HG03571 (cell line): ENCODE measurements at regions not wholly inside any gene's neighbourhood (a gene's known extent, or its start where the extent isn't known, plus 50 kb on each side); places are given as distances from the start of the nearest gene placed in this dataset.
A peak's percentile ranks its signal among the peaks of the same experiment; 100 is the strongest.
"Not testable (repeated sequence)": the region's sequence is repeated elsewhere in the genome, so short reads cannot be mapped to it uniquely, and the experiment has no call there.

ENCODE experiments used
- ATAC-seq: cut with Tn5 transposase; IDR thresholded peaks from one replicate; pipeline ENCODE4 v1.9.1; 2021; ENCODE audit not compliant: unreplicated experiment

GRCh38 chr17:64728041-64728695, 66.1 kb upstream of the SMURF2 start:
- ATAC-seq, result no peak

- ATAC-seq, result not testable (repeated sequence)
Observed at GRCh38 chr17:64726025-64726424, 63.9 kb upstream of the SMURF2 start.

GRCh38 chr17:64724246-64724645, 62.1 kb upstream of the SMURF2 start:
- ATAC-seq, result not testable (repeated sequence)

- ATAC-seq, result no peak
Observed at GRCh38 chr17:64723781-64724180, 61.7 kb upstream of the SMURF2 start.

GRCh38 chr17:64721556-64721955, 59.4 kb upstream of the SMURF2 start:
- not testable (repeated sequence) for ATAC-seq

- not testable (repeated sequence) for ATAC-seq
Observed at GRCh38 chr17:64720253-64720652, 58.1 kb upstream of the SMURF2 start.

GRCh38 chr17:64719517-64719916, 57.4 kb upstream of the SMURF2 start:
- not testable (repeated sequence) for ATAC-seq

GRCh38 chr17:64718816-64719215, 56.7 kb upstream of the SMURF2 start:
- not testable (repeated sequence) for ATAC-seq

GRCh38 chr17:64718058-64718457, 56.0 kb upstream of the SMURF2 start:
- ATAC-seq, result no peak

GRCh38 chr17:64716496-64716895, 54.4 kb upstream of the SMURF2 start:
- not testable (repeated sequence) for ATAC-seq

- ATAC-seq, result not testable (repeated sequence)
Observed at GRCh38 chr17:64713786-64714185, 51.7 kb upstream of the SMURF2 start.

GRCh38 chr17:64712557-64713351, 50.6 kb upstream of the SMURF2 start:
- ATAC-seq, result peak; percentile 55
